HG02678 (cell line): ENCODE measurements at regions not wholly inside any gene's neighbourhood (a gene's known extent, or its start where the extent isn't known, plus 50 kb on each side); places are given as distances from the start of the nearest gene placed in this dataset.

ENCODE experiments used
- ATAC-seq: cut with Tn5 transposase; IDR thresholded peaks from one replicate; pipeline ENCODE4 v1.9.1; 2021; ENCODE audit warnings: mild to moderate bottlenecking, moderate library complexity; ENCODE audit not compliant: unreplicated experiment

- no peak for ATAC-seq
Observed at GRCh38 chr2:67260343-67261277, 136.5 kb upstream of the ETAA1 start.

- ATAC-seq = no peak
Observed at GRCh38 chr2:67267241-67267640, 129.9 kb upstream of the ETAA1 start.

GRCh38 chr2:67268797-67269196, 128.3 kb upstream of the ETAA1 start:
- no peak for ATAC-seq

- ATAC-seq = no peak
Observed at GRCh38 chr2:67272195-67272594, 124.9 kb upstream of the ETAA1 start.

- no peak for ATAC-seq
Observed at GRCh38 chr2:67277450-67277849, 119.7 kb upstream of the ETAA1 start.

- ATAC-seq = no peak
Observed at GRCh38 chr2:67281101-67281500, 116.0 kb upstream of the ETAA1 start.

- no peak for ATAC-seq
Observed at GRCh38 chr2:67283641-67284040, 113.5 kb upstream of the ETAA1 start.

- no peak for ATAC-seq
Observed at GRCh38 chr2:67286981-67287759, 110.0 kb upstream of the ETAA1 start.

GRCh38 chr2:67289271-67289670, 107.9 kb upstream of the ETAA1 start:
- ATAC-seq = no peak

GRCh38 chr2:67289921-67290371, 107.2 kb upstream of the ETAA1 start:
- no peak for ATAC-seq

- ATAC-seq = no peak
Observed at GRCh38 chr2:67290451-67291290, 106.5 kb upstream of the ETAA1 start.

- no peak for ATAC-seq
Observed at GRCh38 chr2:67294218-67294617, 102.9 kb upstream of the ETAA1 start.

- ATAC-seq = no peak
Observed at GRCh38 chr2:67295406-67295805, 101.7 kb upstream of the ETAA1 start.

GRCh38 chr2:67295851-67296250, 101.3 kb upstream of the ETAA1 start:
- ATAC-seq = no peak

GRCh38 chr2:67304300-67304890, 92.7 kb upstream of the ETAA1 start:
- no peak for ATAC-seq

- ATAC-seq = no peak
Observed at GRCh38 chr2:67309281-67309680, 87.9 kb upstream of the ETAA1 start.

GRCh38 chr2:67311536-67311935, 85.6 kb upstream of the ETAA1 start:
- no peak for ATAC-seq

GRCh38 chr2:67312871-67313270, 84.3 kb upstream of the ETAA1 start:
- ATAC-seq = no peak

- no peak for ATAC-seq
Observed at GRCh38 chr2:67313536-67313935, 83.6 kb upstream of the ETAA1 start.

GRCh38 chr2:67318031-67318430, 79.1 kb upstream of the ETAA1 start:
- ATAC-seq = no peak

GRCh38 chr2:67318563-67318962, 78.6 kb upstream of the ETAA1 start:
- no peak for ATAC-seq
